ENCODE measurements at regions not wholly inside any gene's neighbourhood (a gene's known extent, or its start where the extent isn't known, plus 50 kb on each side); places are given as distances from the start of the nearest gene placed in this dataset.

DNA sequence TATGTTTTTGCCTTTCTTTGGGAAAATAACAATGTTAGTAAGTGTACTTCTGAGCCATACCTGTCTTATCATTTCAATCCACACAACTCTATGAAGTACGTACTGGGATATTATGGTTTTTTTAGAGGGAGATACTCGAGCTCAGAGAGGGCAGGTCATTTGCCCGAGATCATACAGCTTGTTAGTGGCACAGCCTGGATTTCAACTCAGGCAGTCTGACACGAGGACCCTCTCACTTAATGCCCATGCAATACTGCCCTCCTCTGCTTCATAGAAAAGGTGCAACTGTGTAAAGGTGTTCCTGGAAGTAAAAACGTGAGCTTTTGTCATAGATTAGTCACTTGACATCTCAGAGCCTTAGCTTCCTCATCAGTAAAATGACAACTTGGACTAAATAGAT lies 128.0 kb downstream of the NDUFA12 start:
- TF ChIP-seq, protein P1, sequence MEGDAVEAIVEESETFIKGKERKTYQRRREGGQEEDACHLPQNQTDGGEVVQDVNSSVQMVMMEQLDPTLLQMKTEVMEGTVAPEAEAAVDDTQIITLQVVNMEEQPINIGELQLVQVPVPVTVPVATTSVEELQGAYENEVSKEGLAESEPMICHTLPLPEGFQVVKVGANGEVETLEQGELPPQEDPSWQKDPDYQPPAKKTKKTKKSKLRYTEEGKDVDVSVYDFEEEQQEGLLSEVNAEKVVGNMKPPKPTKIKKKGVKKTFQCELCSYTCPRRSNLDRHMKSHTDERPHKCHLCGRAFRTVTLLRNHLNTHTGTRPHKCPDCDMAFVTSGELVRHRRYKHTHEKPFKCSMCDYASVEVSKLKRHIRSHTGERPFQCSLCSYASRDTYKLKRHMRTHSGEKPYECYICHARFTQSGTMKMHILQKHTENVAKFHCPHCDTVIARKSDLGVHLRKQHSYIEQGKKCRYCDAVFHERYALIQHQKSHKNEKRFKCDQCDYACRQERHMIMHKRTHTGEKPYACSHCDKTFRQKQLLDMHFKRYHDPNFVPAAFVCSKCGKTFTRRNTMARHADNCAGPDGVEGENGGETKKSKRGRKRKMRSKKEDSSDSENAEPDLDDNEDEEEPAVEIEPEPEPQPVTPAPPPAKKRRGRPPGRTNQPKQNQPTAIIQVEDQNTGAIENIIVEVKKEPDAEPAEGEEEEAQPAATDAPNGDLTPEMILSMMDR (IDR thresholded peaks at IDR 0.05; ENCODE audit: low read length) = peak; percentile 71
- TF ChIP-seq EZH2 (optimal IDR thresholded peaks at IDR 0.05; ENCODE audit: low read depth, low read length) = no peak
